ENCODE measurements at regions not wholly inside any gene's neighbourhood (a gene's known extent, or its start where the extent isn't known, plus 50 kb on each side); places are given as distances from the start of the nearest gene placed in this dataset.

GRCh38 chr11:23953951-23954710 is 542.7 kb upstream of the LUZP2 start:
- no peak for TF ChIP-seq EZH2phosphoT487 (IDR thresholded peaks at IDR 0.05; ENCODE audit: low read length)
- no peak for TF ChIP-seq CTCF (IDR thresholded peaks at IDR 0.05; ENCODE audit: low read length)

All from MM.1S (cell line).